ENCODE measurements at regions not wholly inside any gene's neighbourhood (a gene's known extent, or its start where the extent isn't known, plus 50 kb on each side); places are given as distances from the start of the nearest gene placed in this dataset.

GRCh38 chr18:24877546-24877945 lies 417.1 kb downstream of the HRH4 start:
- TF ChIP-seq TAF1 (IDR thresholded peaks at IDR 0.05; ENCODE audit: low read depth, low read length) (no peak), POLR2AphosphoS5 (IDR thresholded peaks at IDR 0.05; ENCODE audit: low read depth, low read length) (no peak), POLR2A (IDR thresholded peaks at IDR 0.05; ENCODE audit: low read depth, low read length) (no peak), POU2F2 (IDR thresholded peaks at IDR 0.05; ENCODE audit: low read depth, low read length) (no peak)
